HT1080 (cell line): ENCODE measurements at regions not wholly inside any gene's neighbourhood (a gene's known extent, or its start where the extent isn't known, plus 50 kb on each side); places are given as distances from the start of the nearest gene placed in this dataset.
A peak's percentile ranks its signal among the peaks of the same experiment; 100 is the strongest.

Source experiments
- DNase-seq: peaks from one replicate; pipeline ENCODE4 v3.0.0-alpha.2; 2015; ENCODE audit warnings: low read depth

GRCh38 chr5:132130918-132131715 is 57.5 kb downstream of the CSF2 start:
- no peak for DNase-seq

GRCh38 chr5:132132138-132132537 is 58.5 kb downstream of the CSF2 start:
- DNase-seq: no peak

GRCh38 chr5:132134384-132134783 is 60.8 kb downstream of the CSF2 start:
- peak; percentile 41 for DNase-seq

- DNase-seq: peak; percentile 81
Measured at GRCh38 chr5:132136906-132137305, 63.3 kb downstream of the CSF2 start.

GRCh38 chr5:132138260-132138659 is 64.7 kb downstream of the CSF2 start:
- no peak for DNase-seq
